DOHH2 (cell line): ENCODE measurements at regions not wholly inside any gene's neighbourhood (a gene's known extent, or its start where the extent isn't known, plus 50 kb on each side); places are given as distances from the start of the nearest gene placed in this dataset.

ENCODE experiments used
- CTCF ChIP-seq: fragments of 200-600 bp; sonication (generic); IDR thresholded peaks from one replicate; pipeline ENCODE4 v1.5.1; 2014; ENCODE audit warnings: antibody characterized with exemption, mild to moderate bottlenecking, low read depth, low read length; ENCODE audit not compliant: poor library complexity, severe bottlenecking
- EZH2phosphoT487 ChIP-seq: fragments of 200-600 bp; sonication (generic); IDR thresholded peaks from 2 replicates; pipeline ENCODE4 v1.6.1; 2017; ENCODE audit warnings: borderline replicate concordance, mild to moderate bottlenecking, antibody characterized with exemption, low read length, moderate library complexity, mixed read lengths

DNA sequence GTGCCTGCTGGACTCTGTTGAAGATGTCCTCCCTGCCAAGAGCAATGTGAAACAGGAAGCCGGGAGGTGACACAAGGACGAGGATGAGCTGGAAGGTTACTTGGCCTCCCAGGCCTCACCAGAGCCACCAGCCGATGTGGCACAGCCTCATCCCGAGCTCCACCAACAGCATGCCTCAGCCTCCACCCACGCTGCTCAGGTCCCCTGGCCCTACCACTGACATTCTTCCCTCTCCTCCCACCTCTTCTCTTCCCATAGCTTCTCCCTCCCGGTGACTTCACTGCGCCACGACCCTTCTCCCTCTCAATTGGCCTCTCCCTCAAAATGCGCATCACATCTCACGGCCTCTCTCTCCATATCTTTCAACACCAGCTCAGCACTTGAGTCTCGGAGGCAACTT lies 249.9 kb downstream of the SKAP2 start:
- TF ChIP-seq CTCF = no peak
- no peak for TF ChIP-seq EZH2phosphoT487
